D341Med (cell line): ENCODE measurements at regions not wholly inside any gene's neighbourhood (a gene's known extent, or its start where the extent isn't known, plus 50 kb on each side); places are given as distances from the start of the nearest gene placed in this dataset.
"Not testable (repeated sequence)": the region's sequence is repeated elsewhere in the genome, so short reads cannot be mapped to it uniquely, and the experiment has no call there.

Source experiments
- DNase-seq: peaks from one replicate; pipeline ENCODE4 v3.0.0; 2012; ENCODE audit warnings: low spot score

DNA sequence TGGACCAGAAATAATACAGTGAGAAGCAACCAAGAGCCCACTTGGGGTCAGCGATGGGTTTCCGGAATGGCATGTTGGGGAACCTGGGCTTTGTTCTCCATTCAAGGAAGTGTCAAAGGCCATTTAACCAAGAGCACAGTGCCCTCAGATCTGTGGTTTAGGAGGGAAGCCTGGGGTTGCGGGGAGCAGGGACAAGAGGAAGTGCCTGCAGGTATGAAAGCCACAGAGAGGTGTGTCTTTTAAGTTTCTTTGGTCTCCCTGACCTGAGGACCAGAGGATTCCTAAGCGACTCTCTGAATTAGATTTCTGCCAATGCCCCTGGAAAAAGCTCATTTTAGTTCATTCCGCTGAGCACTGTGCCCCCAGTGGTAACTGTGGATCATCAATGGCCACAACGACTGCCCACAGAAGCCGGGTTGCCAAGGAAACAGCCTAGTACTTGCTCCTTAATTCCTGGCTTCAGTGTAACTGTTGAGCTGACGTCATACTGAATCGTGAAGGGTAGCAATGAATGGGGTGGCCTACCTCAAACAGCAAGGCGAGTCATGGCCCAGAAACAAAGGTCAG lies 107.3 kb upstream of the SPIN1 start:
- peak; percentile 43 for DNase-seq

DNA sequence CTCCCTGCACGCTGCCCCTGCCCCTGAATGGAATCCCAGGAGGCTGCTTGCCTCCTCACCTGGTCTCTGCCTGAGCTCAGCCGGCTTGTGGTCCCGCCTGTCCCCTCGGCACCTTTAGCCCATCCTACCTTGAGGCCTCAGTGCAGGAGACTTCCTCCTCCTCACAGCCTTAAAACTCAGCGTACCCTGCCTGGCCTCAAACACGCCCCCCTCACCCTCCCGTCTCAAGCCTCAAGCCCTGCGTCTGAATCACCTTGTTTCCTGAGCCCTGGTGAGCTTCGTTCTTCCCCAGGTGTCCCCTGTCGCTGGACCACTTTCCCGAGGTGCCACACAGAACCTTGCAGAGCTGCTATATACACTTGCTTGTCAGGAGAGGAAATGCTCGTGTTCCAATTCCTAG lies 110.2 kb upstream of the SPIN1 start:
- DNase-seq = no peak

DNA sequence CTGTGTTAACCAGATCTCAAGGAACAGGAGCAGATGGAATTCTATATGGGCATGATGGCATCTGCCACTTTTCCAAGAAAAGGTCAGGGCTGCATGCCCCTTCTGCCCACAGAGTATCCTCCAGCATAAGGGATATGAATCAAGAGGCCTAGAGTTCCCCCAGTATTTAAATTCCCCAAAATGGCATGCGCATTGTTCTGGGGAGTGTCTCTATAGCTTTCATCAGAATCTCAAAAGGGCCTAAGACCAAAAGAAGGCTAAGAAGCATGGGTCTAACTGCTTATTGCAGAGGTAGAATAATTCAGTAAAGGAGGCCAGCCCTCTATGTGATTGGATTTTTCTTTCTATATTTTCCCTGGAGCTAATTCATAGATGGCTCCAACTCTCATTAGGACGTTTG lies 114.2 kb upstream of the SPIN1 start:
- DNase-seq = no peak

DNA sequence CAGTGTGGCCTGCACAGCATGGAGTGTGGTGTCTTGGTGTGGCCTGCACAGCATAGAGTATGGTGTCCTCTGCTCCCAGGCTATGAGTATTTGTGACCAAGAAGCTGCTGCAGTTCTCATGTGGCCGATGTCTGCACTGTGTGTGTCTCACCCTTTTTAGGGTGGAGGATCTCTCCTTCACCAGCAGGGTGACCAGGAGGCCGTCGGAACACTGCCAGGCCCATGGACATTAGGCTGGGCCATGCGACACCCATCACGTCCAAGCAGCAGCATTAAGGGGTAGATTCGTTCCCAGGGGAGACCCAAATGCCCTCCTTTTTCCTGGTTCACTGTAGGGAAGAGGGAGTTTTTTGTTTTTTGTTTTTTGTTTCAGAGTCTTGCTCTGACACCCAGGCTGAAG lies 115.3 kb upstream of the SPIN1 start:
- no peak for DNase-seq

DNA sequence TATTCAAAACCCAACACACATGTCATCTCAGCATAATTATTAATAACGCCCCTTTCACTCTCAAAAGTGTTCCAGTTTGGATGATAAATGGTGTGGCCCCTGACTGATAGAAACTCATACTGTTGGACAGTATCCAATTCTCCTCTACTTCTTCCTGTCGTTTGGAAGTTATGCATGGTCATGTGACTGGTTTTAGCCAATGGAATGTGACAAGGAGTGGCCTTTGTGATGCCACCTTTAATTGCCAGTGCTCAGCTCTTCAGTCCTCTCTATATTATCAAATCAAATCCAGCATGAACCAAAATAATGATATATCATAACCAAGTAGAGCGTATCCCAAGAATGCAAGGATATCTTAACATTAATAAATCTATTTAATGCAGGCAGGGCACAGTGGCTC lies 117.8 kb upstream of the SPIN1 start:
- no peak for DNase-seq

DNA sequence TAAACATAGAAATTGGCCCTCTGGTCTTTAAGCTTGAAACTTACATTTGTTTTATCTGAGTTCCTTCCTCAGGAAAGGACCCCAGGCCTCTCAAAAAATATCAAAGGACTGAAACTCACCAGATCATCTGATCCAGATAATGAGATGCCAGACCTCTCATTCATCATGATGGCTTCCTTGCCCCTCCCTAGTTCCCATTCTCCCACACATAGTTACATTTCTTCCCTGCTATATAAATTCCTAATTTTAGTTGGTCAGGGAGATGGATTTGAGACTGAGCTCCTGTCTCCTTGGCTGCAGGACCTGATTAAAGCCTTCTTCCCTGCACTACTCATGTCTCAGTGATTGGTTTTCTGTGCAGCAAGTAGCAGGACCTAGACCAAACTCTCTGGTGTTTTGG lies 119.4 kb upstream of the SPIN1 start:
- DNase-seq = no peak

DNA sequence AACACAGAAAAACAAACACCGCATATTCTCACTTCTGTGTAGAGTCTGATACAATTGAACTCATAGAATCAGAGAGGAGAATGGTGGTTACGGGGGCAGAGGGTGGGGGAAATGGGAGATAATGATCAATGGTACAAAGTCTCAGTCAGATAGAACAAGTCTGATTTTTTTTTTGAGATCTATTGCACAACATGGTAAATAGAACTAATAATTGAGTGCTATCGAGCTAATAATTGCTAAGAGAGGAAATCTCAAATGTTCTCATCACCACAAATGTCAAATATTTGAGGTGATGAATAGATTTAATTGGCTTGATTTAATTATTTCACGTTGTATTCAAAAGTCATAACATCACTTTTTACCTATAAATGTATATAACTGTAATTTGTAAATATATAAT lies 121.0 kb upstream of the SPIN1 start:
- DNase-seq = no peak

DNA sequence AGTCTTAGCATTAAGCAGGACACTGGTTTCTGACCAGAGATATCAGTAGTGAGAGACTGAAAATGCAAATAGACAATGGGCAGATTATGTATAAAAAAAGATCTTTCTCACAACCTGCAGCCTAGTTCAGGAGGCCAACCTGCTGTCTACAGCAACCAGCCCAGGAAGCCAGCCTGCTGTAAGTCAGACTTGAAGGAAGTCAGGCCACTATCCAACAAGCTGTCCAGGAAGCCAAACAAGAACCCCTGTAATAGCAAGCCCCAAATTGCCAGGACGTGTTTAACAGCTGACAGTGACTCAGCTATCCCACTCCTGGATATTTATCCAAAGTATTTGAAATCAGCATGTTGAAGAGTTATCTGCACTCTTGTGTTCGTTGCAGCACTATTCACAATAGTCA lies 121.8 kb upstream of the SPIN1 start:
- DNase-seq = no peak

DNA sequence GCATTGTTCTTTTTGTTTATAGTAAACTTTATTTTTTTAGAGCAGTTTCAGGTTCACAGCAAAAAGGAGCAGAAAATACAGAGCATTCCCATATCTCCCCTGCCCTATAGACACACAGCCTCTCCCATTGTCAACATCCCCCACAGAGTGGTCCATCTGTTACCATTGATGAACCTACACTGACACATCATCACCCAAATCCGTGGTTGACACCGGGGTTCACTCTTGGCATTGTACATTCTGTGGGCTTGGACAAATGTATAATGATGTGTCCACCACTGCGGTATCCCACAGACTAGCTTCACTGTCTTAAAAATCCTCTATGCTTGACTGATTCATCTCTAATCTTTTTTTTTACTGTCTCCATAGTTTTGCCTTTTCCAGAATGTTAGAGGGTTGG lies 120.7 kb upstream of the SPATA31C2 start:
- no peak for DNase-seq

DNA sequence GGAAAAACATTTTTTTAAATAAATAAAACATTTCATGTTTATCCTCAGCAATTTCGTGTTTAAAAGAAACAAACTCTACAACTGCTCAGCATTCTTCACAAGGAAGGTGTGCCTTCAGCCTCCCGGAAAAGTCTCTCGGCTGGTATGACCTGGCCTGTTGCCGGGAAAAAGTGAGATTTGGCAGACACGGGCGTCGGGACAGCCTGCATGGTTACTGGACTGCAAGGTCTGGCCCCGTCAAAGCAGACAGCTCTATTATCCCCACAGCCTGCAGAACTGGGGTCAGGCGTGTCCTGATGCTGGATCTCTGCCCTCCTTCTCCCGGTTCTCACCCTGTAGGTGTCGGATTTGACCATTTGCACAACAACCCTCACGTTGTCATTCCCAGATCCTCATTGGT lies 120.3 kb upstream of the SPATA31C2 start:
- DNase-seq = no peak

DNA sequence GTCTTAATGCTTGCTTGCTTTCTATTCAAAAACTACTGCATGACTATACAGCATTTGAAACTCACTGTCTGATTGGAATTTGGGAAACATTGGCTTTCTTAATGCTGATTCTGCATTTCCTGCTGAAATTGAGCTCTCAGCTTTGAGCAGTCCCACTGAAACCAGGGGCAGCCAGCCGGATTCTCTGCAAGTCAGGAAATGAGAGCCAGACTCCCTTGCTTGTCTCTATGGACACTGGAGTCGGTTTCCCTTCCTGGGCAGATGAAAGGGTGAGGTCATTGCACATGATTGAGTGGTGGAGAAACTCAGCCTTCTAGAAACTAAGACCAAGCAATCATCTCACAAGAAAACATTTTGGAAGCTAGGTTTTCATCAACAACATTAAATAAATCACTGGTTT lies 119.7 kb upstream of the SPATA31C2 start:
- DNase-seq = no peak

DNA sequence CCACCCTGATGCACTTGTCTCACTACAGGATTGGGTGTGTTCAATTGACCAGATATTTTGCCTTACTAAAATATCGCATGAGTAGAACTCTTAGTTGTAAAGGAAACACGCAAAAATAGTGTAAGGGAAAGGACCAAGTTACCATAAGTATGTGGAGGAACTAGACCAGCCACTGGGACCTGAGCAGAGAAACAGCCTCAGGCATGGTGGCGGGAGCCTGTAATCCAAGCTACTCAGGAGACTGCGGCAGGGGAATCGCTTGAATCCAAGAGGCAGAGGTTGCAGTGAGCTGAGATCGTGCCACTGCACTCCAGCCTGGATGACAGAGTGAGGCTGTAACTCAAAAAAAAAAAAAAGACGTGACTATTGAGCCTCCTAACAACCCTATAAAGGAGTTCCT lies 117.9 kb upstream of the SPATA31C2 start:
- DNase-seq = no peak

DNA sequence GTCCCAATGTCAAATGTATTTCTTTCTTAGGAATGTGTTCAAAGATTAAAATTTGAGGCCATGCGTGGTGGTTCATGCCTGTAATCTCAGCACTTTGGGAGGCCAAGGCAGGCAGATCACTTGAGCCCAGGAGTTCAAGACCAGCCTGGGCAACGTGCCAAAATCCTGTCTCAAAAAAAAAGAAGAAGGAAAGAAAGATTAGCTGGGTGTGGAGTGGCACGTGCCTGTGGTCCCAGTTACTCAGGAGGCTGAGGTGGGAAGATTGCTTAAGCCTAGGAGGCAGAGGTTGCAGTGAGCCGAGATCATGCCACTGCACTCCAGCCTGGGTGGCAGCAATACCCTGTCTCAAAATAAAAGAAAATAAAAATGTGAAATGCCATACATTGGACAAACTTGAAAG lies 117.5 kb upstream of the SPATA31C2 start:
- not testable (repeated sequence) for DNase-seq

DNA sequence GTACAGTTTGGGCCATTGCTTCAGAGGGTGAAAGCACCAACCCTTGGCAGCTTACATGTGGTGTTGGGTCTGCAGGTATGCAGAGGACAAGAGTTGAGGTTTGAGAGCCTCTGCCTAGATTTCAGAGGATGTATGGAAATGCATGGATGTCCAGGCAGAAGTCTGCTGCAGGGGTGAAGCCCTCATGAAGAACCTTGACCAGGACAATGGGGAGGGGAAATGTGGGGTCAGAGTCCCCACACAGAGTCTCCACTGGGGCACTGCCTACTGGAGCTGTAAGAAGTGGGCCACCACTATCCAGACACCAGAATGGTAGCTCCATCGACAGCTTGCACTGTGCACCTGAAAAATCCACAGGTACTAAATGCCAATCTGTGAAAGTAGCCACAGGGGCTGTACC lies 113.6 kb upstream of the SPATA31C2 start:
- no peak for DNase-seq

DNA sequence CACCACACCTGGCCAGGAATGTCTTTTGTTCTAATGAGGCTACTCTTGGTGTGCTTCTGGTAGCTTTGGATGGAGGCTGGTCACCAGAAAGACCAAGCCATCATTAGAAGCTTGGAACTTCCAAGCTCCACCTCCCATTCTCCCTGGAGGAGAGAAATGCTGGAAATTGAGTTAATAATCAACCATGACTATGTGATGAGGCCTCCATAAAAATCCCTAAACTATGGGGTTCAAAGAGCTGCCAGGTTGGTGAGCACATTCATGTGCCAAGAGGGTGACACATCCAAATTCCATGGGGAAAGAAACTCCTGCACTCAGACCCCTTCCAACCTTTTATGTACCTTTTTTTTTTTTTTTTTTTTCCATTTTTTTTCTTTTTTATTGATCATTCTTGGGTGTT lies 105.5 kb upstream of the SPATA31C2 start:
- DNase-seq = no peak

DNA sequence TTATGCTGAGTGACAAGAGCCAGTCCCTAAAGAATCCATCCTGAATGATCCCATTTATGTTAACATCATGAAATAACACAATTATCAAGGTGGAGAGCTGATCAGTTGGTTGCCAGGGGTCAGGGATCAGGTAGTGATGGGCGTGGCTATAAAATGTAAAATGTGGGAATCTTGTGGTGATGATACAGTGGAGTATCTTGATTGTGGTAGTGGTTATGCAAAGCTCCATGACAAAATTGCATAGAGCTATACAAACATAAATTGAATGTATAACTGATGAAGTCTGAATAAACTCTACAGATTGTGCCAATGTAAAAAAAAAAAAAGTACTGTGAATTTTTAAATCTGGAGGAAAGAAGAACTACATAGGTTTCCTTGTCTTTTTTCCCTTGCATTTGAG lies 104.6 kb upstream of the SPATA31C2 start:
- no peak for DNase-seq

DNA sequence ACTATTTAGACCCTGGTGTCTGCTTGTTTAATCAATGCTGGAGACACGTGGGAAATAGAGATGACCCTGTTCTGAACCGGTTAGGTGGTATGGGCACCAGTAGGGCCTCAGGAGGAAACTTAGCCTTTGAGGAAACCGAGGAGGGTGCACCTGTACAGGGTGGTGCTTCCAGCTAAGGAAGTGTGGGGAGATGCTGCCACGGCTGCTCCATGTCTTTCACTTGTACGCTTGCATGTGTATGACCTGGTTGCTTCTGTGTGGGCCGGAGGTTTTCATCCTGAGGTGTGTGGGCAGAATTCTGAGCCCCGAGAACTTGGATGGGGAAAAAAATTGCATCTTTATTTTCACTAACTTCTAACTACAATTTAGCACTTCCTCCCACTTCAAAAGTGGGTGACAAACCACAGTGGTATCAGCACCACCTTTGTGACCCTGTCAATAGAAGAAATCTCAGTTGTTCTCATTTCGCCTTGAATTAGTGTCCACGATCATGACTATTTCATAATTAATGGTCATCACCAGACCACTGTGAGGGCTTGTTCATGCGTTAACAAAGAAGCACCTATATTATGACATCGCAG lies 99.8 kb upstream of the SPATA31C2 start:
- DNase-seq = no peak

DNA sequence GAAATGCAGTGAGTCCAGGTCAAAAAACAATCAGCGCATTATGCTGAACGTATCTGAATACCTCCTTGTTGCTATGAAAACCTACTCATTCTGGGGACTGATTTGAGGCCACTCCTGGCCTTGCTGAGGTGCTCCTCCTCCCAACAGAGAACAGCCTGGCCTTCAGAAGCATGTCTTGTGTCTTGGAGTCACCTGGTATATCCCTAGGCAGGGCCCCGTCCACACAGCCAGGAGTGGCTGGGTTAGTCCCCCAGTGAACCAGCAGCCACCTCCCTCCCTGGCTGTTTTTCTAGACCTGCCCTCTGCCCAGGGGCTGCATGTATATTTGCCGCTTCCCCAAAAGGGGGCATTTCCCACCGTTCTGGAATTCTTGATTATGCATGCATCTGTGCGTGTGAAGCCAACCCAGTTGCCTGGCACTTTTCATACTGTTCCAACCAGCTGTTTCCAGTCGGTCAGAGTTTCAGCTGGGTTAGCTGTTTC lies 99.2 kb upstream of the SPATA31C2 start:
- no peak for DNase-seq

DNA sequence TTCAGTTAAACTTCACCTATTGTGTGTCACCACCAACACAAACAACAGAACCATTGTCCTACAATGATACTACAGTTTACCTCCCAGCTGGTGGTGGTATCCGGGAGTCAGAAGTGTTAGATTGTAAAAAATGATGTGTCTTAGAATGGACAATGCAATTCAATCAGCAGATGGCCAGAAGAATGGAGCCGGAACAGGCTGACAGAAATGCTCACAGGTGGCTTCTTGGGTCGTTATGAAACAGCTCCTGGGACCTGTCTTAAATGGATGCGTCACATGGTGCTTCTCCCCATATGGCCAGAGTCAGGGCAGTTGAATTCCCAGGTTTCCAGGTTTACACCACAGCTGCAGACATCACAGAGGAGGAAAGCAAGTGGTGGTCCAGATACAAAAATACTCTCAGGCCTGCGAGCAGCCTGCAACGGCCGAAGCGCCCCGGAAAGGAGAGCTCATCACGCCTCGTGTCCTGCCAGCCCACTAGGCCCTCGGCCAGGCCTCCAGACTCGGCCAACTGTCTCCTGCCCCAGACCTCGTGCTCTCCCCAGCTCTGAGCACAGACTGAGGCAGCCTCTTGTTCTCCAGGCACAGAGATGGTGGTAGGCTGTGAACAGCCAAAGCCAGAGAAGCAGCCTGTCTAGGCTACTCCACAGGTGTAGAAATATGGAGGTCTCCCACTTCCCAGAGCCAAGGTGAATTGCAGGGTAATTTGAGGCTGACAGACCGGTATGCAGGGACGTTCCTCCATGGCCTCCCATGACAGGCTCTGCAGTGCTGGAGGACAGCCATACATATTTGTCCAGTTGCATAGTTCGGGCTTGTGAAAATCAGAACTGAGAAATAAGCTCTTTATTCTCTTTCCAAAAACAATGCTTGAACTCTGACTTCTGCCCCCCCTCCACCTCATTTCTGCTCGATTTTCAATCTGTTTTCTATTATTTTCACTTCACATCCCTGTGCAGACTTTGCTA lies 98.5 kb upstream of the SPATA31C2 start:
- no peak for DNase-seq

DNA sequence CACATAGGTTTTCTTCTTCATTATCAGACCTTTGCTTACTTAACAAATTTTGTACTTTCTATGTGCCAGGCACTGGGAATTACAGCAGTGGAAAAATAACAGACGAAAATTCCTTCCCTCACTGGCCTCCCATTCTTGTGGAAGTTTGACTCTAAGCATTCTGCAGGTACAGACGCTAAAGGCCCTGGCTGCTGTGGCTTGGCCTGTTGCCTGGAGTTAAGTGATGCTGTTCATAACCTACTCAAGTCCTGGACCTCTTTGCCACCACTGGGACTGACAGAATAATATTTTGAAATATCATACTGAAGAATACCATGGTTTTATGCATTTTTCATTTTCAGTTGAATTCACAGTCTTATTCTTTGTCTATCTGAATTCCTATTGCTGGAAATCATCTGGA lies 97.3 kb upstream of the SPATA31C2 start:
- DNase-seq = no peak

DNA sequence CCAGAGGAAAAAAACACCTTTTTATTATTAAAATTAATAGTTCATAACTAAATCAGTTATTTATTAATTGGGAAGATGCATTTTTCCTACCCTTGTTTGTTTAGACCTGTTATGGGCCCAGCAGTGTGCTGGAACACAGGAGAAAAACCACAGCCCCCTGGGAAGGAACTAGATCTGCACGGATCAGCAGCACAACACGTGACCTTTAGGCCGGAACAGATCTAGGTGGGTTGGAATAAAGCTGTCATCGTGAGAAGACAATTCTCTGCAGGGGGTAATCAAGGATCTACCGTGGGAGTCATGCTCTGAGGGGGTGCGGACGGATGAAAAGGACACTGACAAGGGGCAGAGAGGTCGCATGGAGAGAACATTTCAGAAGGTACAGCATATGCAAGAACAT lies 95.8 kb upstream of the SPATA31C2 start:
- no peak for DNase-seq

DNA sequence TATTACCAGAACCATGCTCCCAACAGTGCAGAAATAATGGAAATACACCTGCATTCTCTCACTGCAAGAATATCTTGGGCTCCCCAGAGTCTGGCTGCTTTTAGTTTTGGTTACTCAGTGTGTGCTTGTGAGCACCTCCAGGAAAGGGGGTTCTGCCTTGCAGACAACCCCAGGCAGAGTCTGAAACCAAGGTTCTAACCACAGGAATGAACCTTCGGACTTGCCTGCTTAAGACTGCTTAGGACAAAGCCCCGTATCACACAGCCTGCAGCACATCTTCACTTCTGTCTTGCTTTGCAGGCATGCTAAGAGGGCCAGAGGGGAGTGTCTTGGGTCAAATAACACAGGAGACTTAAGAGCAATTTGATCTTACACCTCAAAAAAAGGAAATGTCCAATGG lies 94.8 kb upstream of the SPATA31C2 start:
- no peak for DNase-seq

DNA sequence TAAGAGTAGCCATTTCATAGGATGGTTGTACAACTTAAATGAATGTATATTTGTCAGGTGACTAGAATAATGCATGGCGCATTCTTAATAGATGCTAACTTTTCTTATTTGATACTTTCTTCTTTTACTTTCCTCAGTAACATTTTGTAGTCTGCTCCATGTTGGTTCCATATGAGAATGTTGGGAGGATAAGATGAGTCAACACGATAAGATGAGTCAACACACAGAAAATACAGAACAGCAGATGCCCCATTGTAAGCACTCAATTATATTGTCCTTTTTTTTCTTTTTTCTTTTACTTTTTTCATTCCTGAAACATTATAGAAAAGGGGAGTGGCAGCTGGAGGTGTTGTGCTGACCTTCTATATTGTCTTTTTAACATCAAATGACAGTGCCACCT lies 92.3 kb upstream of the SPATA31C2 start:
- DNase-seq = no peak
